Endothelial cell of umbilical vein (primary cell): ENCODE measurements at regions not wholly inside any gene's neighbourhood (a gene's known extent, or its start where the extent isn't known, plus 50 kb on each side); places are given as distances from the start of the nearest gene placed in this dataset.

ENCODE experiments used
- BruUV-seq: library from RNA; stranded (reverse); fragments of 400-500 nt; replicated peaks from 2 replicates; lab custom pipeline; 2021; lab: Mats Ljungman, UMichigan
- CTCF ChIA-PET: fragments of 300-600, 350-600 bp; sonication (Branson Sonifier 250); formaldehyde crosslinking; loops from one replicate; lab custom pipeline; 2021; ENCODE audit warnings: antibody characterized with exemption, inconsistent platforms; lab: Charles Lee
- POLR2A ChIA-PET: fragments of 300-600, 350-600 bp; sonication (Branson Sonifier 250); formaldehyde crosslinking; loops from one replicate; lab custom pipeline; 2021; ENCODE audit warnings: antibody characterized with exemption, inconsistent platforms; lab: Charles Lee
- DNase-seq: peaks from one replicate; pipeline ENCODE4 v3.0.0-alpha.2; 2011; ENCODE audit warnings: low read depth, low spot score
- FAIRE-seq: peaks from 2 replicates; lab custom pipeline; 2011; peaks lifted over from hg19 to GRCh38; lab: Jason Lieb, UNC
- H2AFZ ChIP-seq: 2 replicates; pipeline ENCODE4 v1.6.0; 2012; ENCODE audit warnings: low read depth, low read length, control low read depth, inconsistent platforms
- H3K27ac ChIP-seq: 2 replicates; pipeline ENCODE4 v1.5.1; 2011; ENCODE audit warnings: low read depth, mild to moderate bottlenecking, control low read depth, low read length, moderate library complexity; ENCODE audit not compliant: insufficient read depth
- H3K27me3 ChIP-seq, 2 experiments: 2 replicates each; pipeline versions ENCODE4 v1.6.0 to v1.6.1; 2011; ENCODE audit warnings: low read length in 2 of 2, mixed read lengths in 1 of 2; ENCODE audit not compliant: control insufficient read depth in 2 of 2, insufficient read depth in 2 of 2
- H3K36me3 ChIP-seq, 2 experiments: 2 replicates in 1 of 2; 3 replicates in 1 of 2; pipeline ENCODE4 v1.5.1; 2011; ENCODE audit warnings: low read length in 2 of 2, mild to moderate bottlenecking in 1 of 2, moderate library complexity in 1 of 2; ENCODE audit not compliant: control insufficient read depth in 2 of 2, insufficient read depth in 2 of 2; ENCODE audit errors: extremely low read depth in 1 of 2
- H3K4me1 ChIP-seq: 3 replicates; pipeline ENCODE4 v1.5.1; 2011; ENCODE audit warnings: mild to moderate bottlenecking, low read length; ENCODE audit not compliant: control insufficient read depth, insufficient read depth; ENCODE audit errors: extremely low read depth
- H3K4me2 ChIP-seq: 2 replicates; pipeline ENCODE4 v1.6.1; 2011; ENCODE audit warnings: low read length, control low read depth, mixed read lengths; ENCODE audit not compliant: insufficient read depth
- H3K4me3 ChIP-seq, 3 experiments: fragments of 200-600 bp in 1 of 3; sonication (generic), shearing (Covaris generic) in 1 of 3; replicated peaks in 1 of 3; 2 replicates each; pipeline ENCODE4 v1.5.1; 2011 to 2016; ENCODE audit warnings: control low read depth in 3 of 3, low read length in 3 of 3, mild to moderate bottlenecking in 2 of 3, inconsistent platforms in 1 of 3, low read depth in 1 of 3, moderate library complexity in 1 of 3; ENCODE audit not compliant: insufficient read depth in 1 of 3
- H3K79me2 ChIP-seq: 2 replicates; pipeline ENCODE4 v1.6.0; 2012; ENCODE audit warnings: low read length, inconsistent platforms; ENCODE audit not compliant: control insufficient read depth, insufficient read depth
- H3K9ac ChIP-seq: replicated peaks from 2 replicates; pipeline ENCODE3; 2011; ENCODE audit warnings: low read length, control low read depth; ENCODE audit not compliant: insufficient read depth; ENCODE audit errors: extremely low read depth
- H3K9me1 ChIP-seq: replicated peaks from 3 replicates; pipeline ENCODE4 v1.6.0; 2011; ENCODE audit warnings: mild to moderate bottlenecking, low read length; ENCODE audit not compliant: control insufficient read depth, insufficient read depth; ENCODE audit errors: extremely low read depth
- H3K9me3 ChIP-seq: replicated peaks from 2 replicates; pipeline ENCODE4 v1.5.1; 2012; ENCODE audit warnings: low read length, inconsistent platforms; ENCODE audit not compliant: control insufficient read depth, insufficient read depth
- H4K20me1 ChIP-seq: replicated peaks from 2 replicates; pipeline ENCODE3; 2011; ENCODE audit warnings: mild to moderate bottlenecking, low read length; ENCODE audit not compliant: control insufficient read depth, insufficient read depth; ENCODE audit errors: extremely low read depth
- CTCF ChIP-seq, 2 donors: IDR thresholded peaks; 1 replicate in 1 of 2; 2 replicates in 1 of 2; pipeline ENCODE4 v1.5.1; 2011; ENCODE audit warnings: low read length in 2 of 2, mild to moderate bottlenecking in 2 of 2, moderate library complexity in 2 of 2, control low read depth in 1 of 2, inconsistent platforms in 1 of 2, low read depth in 1 of 2; ENCODE audit not compliant: insufficient read depth in 1 of 2; ENCODE audit errors: extremely low read depth in 1 of 2
- EZH2 ChIP-seq: IDR thresholded peaks from 2 replicates; pipeline ENCODE4 v1.6.1; 2012; ENCODE audit warnings: borderline replicate concordance, low read depth, mild to moderate bottlenecking, moderate library complexity, low read length, inconsistent platforms; ENCODE audit not compliant: severe bottlenecking
- FOS ChIP-seq: IDR thresholded peaks from 2 replicates; pipeline ENCODE4 v1.6.1; 2011; ENCODE audit warnings: mild to moderate bottlenecking, low read length, moderate library complexity, borderline replicate concordance; ENCODE audit not compliant: insufficient read depth
- GATA2 ChIP-seq: IDR thresholded peaks from 2 replicates; pipeline ENCODE4 v1.7.0; 2011; ENCODE audit warnings: low read depth, mild to moderate bottlenecking, moderate library complexity, mixed read lengths, low read length; ENCODE audit not compliant: insufficient read length, insufficient read depth
- JUN ChIP-seq: IDR thresholded peaks from 2 replicates; pipeline ENCODE4 v1.6.1; 2011; ENCODE audit warnings: borderline replicate concordance, low read depth; ENCODE audit not compliant: insufficient read length, insufficient read depth
- MAX ChIP-seq: IDR thresholded peaks from 2 replicates; pipeline ENCODE4 v1.6.1; 2011; ENCODE audit not compliant: insufficient read depth, insufficient read length
- MYC ChIP-seq: IDR thresholded peaks from one replicate; pipeline ENCODE4 v1.6.1; 2011; ENCODE audit warnings: mild to moderate bottlenecking, low read depth, low read length
- POLR2A ChIP-seq: IDR thresholded peaks from 2 replicates; pipeline ENCODE4 v1.6.1; 2012; ENCODE audit warnings: low read depth, mild to moderate bottlenecking, control low read depth, low read length
- POLR2AphosphoS5 ChIP-seq: IDR thresholded peaks from 2 replicates; pipeline ENCODE4 v1.6.1; 2012; ENCODE audit warnings: low read depth, mild to moderate bottlenecking, control low read depth, low read length, moderate library complexity; ENCODE audit not compliant: insufficient read depth
- dilution Hi-C: fragments of 300-500 bp; cut with MboI; formaldehyde crosslinking; loops from one replicate; pipeline ENCODE4 v1.15.0; 2019; ENCODE audit warnings: low sequenced_read_pairs; ENCODE audit not compliant: extremely low pct_ligation_motif_present
- intact Hi-C: fragments of 100-400 bp; cut with micrococcal nuclease; formaldehyde crosslinking; loops from one replicate; pipeline ENCODE4 v1.10.0; 2022

GRCh38 chrX:10042055-10042454 lies 74.9 kb downstream of the CLDN34 start:
- no peak for TF ChIP-seq EZH2
- TF ChIP-seq MYC = no peak
- no peak for TF ChIP-seq FOS
- no peak for TF ChIP-seq POLR2AphosphoS5
- no peak for TF ChIP-seq MAX
- no peak for TF ChIP-seq POLR2A
- no peak for TF ChIP-seq CTCF (IDR thresholded peaks at IDR 0.05; ENCODE audit: extremely low read depth in 1 of 2, insufficient read depth in 1 of 2, low read depth in 1 of 2, low read length in 2 of 2)
- TF ChIP-seq GATA2 = no peak
- no peak for TF ChIP-seq JUN
- intact Hi-C loops (no loop called here), dilution Hi-C loops (no loop called here)
- Histone ChIP-seq H3K4me2 (no peak overlapping the region), H2AFZ (no peak overlapping the region), H3K4me1 (peaks cover 43% of the 10 kb centered on the region), H3K27ac (no peak overlapping the region), H3K9me1 (no peaks in the 10 kb centered on the region), H3K36me3 (no peaks in the 10 kb centered on the region), H4K20me1 (no peaks in the 10 kb centered on the region), H3K9me3 (no peaks in the 10 kb centered on the region), H3K4me3 (no peak overlapping the region), H3K79me2 (peaks cover 57% of the 10 kb centered on the region), H3K27me3 (no peaks in the 10 kb centered on the region), H3K9ac (no peak overlapping the region)
- CTCF ChIA-PET = interaction anchor here (1.3 kb wide), 1 partner anchor 22 kb away, joined by 3 read pairs; no protein-coding TSS in a partner anchor
- DNase-seq = no peak
- no peak for FAIRE-seq
- POLR2A ChIA-PET = no interaction called here
- no TSS peak for BruUV-seq
